AG09319 (cell line): ENCODE measurements at regions not wholly inside any gene's neighbourhood (a gene's known extent, or its start where the extent isn't known, plus 50 kb on each side); places are given as distances from the start of the nearest gene placed in this dataset.

Experiments used
- DNase-seq: peaks from one replicate; pipeline ENCODE4 v3.0.0-alpha.2; 2010; ENCODE audit warnings: low read depth; ENCODE audit errors: extremely low read depth
- CTCF ChIP-seq: IDR thresholded peaks from 2 replicates; pipeline ENCODE4 v1.5.1; 2011; ENCODE audit warnings: low read depth, mild to moderate bottlenecking, inconsistent platforms, low read length, moderate library complexity

- TF ChIP-seq CTCF: no peak
Observed at GRCh38 chr2:103233691-103234090, 471.9 kb downstream of the TMEM182 start.

GRCh38 chr2:103235283-103235682 is 473.5 kb downstream of the TMEM182 start:
- TF ChIP-seq CTCF: no peak
- DNase-seq: no peak

More at GRCh38 chr2:103233691-103234090, 471.9 kb downstream of the TMEM182 start:
- no peak for DNase-seq

GRCh38 chr2:103249462-103249861 is 487.6 kb downstream of the TMEM182 start:
- no peak for DNase-seq
- TF ChIP-seq CTCF: no peak

- DNase-seq: no peak
- no peak for TF ChIP-seq CTCF
Observed at GRCh38 chr2:103252781-103253180, 490.9 kb downstream of the TMEM182 start.

- TF ChIP-seq CTCF: no peak
- DNase-seq: no peak
Observed at GRCh38 chr2:103254611-103255010, 492.8 kb downstream of the TMEM182 start.

GRCh38 chr2:103264058-103264768 is 502.4 kb downstream of the TMEM182 start:
- TF ChIP-seq CTCF: no peak
- no peak for DNase-seq

- no peak for DNase-seq
- no peak for TF ChIP-seq CTCF
Observed at GRCh38 chr2:103265521-103265920, 503.7 kb downstream of the TMEM182 start.
